Activated CD4-positive, alpha-beta T cell treated with anti-CD3 and anti-CD28 coated beads, Interleukin-2, Interleukin-6, amounts not matched to agents 100 ng/mL and 50 ng/mL, durations not matched to agents 16 hours and 8 hours (primary cell): ENCODE measurements at regions not wholly inside any gene's neighbourhood (a gene's known extent, or its start where the extent isn't known, plus 50 kb on each side); places are given as distances from the start of the nearest gene placed in this dataset.

Experiments used
- DNase-seq: peaks from one replicate; pipeline ENCODE4 v3.0.0-alpha.2; 2020

GRCh38 chr18:39105104-39105503, 1539.5 kb upstream of the CELF4 start:
- DNase-seq: no peak

DNA sequence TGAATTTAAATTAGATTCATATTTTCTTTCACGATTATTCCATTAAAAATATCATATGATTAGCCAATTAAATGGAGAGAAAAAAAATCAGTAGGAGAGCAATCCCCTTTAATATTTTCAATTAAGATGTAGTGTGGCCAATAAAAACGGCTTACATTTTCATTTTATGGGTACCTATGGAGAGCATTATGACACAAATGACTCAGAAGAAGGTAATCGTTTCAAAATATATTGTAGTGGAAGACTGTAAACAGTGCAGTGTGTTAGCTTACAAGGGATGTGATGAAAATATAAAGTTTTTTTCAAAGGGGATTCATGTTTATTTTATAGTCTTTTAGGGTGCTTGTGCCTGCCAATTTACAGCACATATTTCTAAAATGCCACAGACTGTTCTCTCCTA, 1507.4 kb upstream of the CELF4 start:
- no peak for DNase-seq

GRCh38 chr18:39062426-39062825, 1496.8 kb upstream of the CELF4 start:
- DNase-seq: no peak

GRCh38 chr18:39058386-39059000, 1492.9 kb upstream of the CELF4 start:
- DNase-seq: no peak

- no peak for DNase-seq
These were observed 1491.9 kb upstream of the CELF4 start for GRCh38 chr18:39057423-39058064.

GRCh38 chr18:39053571-39053970, 1488.0 kb upstream of the CELF4 start:
- DNase-seq: no peak

- no peak for DNase-seq
These were observed 1485.4 kb upstream of the CELF4 start for GRCh38 chr18:39051013-39051412.

GRCh38 chr18:39039813-39040212, 1474.2 kb upstream of the CELF4 start:
- no peak for DNase-seq

GRCh38 chr18:39037925-39038324, 1472.3 kb upstream of the CELF4 start:
- no peak for DNase-seq

GRCh38 chr18:39033312-39033711, 1467.7 kb upstream of the CELF4 start:
- no peak for DNase-seq

DNA sequence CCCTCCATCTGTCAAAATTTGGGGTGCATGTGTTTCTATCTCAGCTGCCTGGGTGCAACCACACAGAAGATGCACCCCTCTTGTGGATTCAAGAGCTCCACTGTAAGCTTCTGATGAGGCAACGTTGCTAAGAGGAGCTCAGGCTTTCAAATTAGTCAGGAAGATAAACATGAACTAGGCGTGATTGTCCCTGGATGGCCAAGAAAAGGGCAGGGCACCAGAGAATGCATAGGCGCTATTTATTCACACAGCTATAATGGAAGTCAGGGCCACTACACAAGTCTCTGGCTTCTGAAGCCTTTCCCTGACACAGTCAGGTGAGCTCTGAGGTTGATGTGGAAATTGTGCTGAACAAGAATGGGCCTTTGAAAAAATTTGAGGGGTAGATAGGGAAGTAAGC, 1466.0 kb upstream of the CELF4 start:
- DNase-seq: no peak

DNA sequence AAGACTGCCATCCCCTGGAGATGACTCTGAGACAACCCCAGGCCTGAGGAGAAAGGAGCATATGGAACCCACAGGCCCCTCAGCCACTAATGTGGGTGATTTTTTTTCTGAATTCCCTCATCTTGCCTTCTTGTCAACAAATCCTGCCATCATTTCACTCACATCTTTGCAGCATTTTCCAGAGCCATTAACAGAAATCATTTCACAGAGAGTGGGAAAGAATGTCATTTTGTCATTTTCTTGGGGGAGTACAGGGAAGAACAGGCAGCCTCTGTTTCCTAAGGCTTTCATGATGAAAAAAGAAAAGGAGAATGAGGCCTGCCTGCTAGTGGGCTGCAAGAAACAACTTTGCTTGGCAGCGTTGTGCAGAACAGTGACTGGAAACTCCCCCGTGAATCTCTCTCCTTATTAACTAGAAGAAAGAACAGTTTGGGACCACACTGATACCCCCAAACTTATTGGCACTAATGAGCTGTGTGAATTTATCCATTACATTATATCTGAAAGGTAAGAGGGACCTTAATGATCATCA, 1464.6 kb upstream of the CELF4 start:
- no peak for DNase-seq

DNA sequence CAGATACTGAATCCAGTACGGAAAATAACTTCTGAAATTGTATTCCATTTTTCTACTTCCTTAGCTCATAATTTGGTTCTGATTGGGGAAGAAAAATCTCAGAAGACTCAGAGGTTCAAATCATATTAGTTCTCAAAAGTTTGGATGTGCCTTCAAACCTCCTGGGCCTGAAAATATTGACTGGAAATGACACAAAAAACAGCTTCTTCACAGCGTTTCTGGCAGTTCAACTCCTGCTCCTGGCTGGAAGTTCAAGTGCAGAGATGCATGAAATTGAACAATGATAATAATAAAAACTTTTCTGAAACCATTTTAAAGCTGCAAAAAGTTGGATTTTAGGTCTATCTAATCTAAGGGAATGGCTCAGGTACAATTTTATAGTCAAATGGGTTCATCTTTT, 1459.9 kb upstream of the CELF4 start:
- DNase-seq: no peak

GRCh38 chr18:39019989-39020388, 1454.4 kb upstream of the CELF4 start:
- no peak for DNase-seq

DNA sequence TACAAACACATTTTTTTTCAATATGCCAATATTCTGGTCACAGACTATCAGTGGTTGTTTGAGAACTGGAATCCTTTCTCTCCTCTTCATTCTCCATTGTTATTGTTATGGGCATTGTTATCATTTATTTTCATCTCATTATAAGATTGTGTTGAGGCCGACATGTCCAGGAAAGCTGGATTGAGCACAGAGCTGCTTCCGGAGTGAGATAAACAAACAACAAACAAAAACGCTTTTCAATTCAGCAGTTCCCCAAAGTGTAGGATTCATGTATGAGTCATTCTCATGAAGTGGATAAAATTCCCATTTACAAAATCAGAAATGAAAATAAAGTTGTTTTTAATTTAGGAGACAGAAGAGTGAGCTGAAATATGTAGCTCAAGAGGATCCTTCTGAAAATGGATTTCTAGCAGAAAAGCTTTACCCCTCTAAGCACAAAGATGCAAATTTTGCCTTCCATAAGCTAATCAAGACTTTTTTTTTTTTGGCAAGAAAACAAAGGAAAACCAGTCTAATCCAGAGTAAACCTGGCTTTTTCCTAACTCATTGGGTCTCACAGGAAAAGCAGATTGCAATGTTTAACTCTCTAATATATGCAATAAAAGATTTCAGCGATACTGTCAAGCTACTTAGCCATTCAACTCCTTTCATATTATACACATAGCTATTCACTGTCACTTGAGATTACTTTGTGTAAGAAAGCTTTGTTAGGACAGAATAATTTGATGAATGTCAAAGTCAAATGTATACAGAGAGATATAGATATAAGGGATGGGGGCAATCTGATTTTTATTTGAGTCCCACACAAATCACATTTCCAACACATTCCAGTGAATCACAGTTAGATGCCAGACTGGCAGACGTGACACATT, 1441.7 kb upstream of the CELF4 start:
- DNase-seq: no peak

DNA sequence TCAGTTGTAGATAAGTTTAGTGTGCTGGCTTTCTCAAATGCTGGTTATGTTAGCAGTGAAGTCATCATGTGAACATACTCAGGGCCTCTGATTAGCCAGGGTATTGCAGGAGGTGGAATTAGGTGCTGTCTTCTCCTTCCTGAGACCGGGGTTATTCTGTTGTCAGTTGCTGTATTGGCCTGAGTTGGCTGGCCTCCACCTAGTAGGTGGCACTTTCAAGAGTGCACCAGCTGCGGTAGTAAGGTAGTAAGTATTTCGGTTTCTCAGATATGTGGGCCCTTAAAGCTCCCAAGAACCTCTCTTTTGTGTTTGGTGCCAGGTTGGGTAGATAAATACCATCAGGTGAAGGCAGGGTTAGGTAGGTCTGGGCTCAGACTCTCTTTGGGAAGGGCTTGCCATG, 1430.5 kb upstream of the CELF4 start:
- DNase-seq: no peak

DNA sequence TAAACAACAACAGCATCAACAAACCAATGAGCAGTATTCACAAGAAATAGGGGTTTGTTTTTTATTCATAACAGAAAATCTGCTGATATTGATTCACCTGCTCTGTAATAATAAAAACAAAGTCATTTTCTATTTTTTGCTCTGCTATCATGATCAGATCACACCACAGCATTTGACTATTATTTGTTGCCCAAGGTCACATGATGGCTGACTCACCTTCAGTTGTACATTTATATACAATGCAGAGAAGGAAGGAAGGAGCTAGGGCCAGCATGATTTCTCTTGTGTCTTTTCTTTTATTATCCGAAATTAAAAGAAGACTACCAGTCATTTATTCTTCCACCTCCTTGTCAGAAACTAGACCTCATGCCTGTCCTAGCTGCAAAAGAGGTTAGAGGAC, 1427.7 kb upstream of the CELF4 start:
- no peak for DNase-seq

DNA sequence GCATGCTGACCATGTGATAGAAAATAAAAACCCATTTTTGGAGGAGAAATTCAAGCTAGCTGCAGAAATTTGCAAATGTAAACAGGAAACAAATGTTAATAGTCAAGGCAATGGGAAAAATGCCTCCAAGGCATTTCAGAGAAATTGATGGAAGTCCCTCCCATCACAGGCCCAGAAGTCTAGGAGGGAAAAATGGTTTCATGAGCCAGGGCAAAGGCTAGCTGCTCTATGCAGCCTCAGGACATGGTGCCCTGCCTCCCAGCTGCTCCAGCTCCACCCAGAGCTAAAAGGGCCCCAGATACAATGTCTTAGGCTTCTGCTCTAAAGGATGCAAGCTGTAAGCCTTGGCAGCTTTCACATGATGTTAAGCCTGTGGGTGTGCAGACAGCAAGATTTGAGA, 1419.4 kb upstream of the CELF4 start:
- no peak for DNase-seq

GRCh38 chr18:38982072-38982471, 1416.5 kb upstream of the CELF4 start:
- DNase-seq: no peak

DNA sequence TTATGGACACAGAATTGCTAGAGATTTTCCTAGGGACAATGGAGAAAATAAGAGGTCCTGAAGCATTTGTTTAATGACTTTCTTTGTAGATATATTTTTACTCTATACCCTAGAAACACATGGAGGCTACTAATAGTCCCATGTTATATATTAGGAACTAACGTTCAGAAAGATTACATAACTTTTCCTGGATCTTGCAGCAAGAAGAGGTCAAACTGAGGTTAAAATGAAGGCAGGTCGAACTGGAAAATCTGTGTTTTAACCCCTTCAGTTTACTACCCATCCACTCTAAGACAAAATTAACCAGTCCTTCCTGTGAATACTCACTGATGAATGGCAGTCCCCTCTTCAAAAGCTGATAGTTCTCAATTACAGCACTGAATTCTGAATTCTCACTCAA, 1415.8 kb upstream of the CELF4 start:
- DNase-seq: no peak

GRCh38 chr18:38980420-38980819, 1414.8 kb upstream of the CELF4 start:
- DNase-seq: no peak

GRCh38 chr18:38972571-38972970, 1407.0 kb upstream of the CELF4 start:
- no peak for DNase-seq

DNA sequence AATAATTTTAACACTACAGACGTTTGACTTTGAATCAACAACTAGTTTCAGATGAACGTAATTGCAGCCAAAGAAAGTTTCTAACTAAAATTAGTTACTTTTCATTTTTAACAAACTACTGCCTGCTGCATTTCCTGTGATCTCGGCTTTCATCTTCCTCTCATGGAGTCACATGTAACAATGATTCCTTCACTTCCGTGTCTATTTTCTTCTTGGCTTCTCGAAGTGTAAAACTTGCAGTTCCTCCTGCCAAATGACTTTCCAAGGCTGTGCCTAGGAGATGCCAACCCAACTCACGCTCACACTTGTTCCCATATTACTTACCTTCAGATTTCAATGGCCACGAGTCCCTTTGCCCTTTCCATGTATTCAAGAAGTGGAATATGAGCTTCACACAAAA, 1406.3 kb upstream of the CELF4 start:
- no peak for DNase-seq

DNA sequence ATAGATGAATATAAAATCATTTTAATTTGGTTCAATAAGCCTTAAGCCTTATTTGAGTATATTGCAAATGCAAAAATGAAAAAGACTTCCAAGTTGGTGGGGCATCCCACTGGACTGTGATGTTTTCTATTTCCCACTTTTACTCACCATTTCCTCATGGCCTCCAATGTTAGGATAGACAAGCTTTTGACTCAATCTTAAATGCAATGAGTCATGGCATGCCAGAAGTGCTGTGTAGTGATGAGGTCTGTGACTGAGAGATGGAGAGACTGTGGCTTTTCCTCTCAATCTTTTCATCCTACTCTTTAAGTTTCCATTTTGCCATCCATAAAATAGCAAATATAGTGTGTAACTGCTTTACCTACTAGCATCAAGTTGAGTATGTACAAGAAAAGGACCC, 1401.2 kb upstream of the CELF4 start:
- no peak for DNase-seq
